AG04450 (cell line): ENCODE measurements at regions not wholly inside any gene's neighbourhood (a gene's known extent, or its start where the extent isn't known, plus 50 kb on each side); places are given as distances from the start of the nearest gene placed in this dataset.

Experiments
- CTCF ChIA-PET: fragments of 300-600, 350-600 bp; formaldehyde crosslinking; extraction: SDS; loops from one replicate; lab custom pipeline; 2022; ENCODE audit warnings: antibody characterized with exemption, inconsistent platforms; lab: Charles Lee
- POLR2A ChIA-PET: fragments of 350-600 bp; formaldehyde crosslinking; extraction: SDS; loops from one replicate; lab custom pipeline; 2021; ENCODE audit warnings: antibody characterized with exemption, inconsistent platforms; lab: Yijun Ruan, JAX
- DNase-seq: peaks from one replicate; pipeline ENCODE4 v3.0.0-alpha.2; 2011; ENCODE audit warnings: low read depth, low spot score
- H3K27ac ChIP-seq: one replicate; pipeline ENCODE4 v1.5.1; 2012; ENCODE audit warnings: low read depth, low read length, control low read depth
- H3K27me3 ChIP-seq: one replicate; pipeline ENCODE4 v1.6.0; 2012; ENCODE audit warnings: low read length; ENCODE audit not compliant: control insufficient read depth, insufficient read depth
- H3K4me3 ChIP-seq: 2 replicates; pipeline ENCODE4 v1.5.1; 2011; ENCODE audit warnings: mild to moderate bottlenecking, low read depth, low read length, control low read depth
- H3K9me3 ChIP-seq: 2 replicates; pipeline ENCODE4 v1.5.1; 2012; ENCODE audit warnings: low read length; ENCODE audit not compliant: control insufficient read depth, insufficient read depth
- CTCF ChIP-seq: IDR thresholded peaks from 2 replicates; pipeline ENCODE4 v1.5.1; 2011; ENCODE audit warnings: low read depth, low read length, control low read depth, inconsistent platforms

- no peak for TF ChIP-seq CTCF
- no peaks in the 10 kb centered on the region for H3K27me3 ChIP-seq
- CTCF ChIA-PET, result no interaction called here
- H3K9me3 ChIP-seq, result no peaks in the 10 kb centered on the region
- POLR2A ChIA-PET, result no interaction called here
- no peak overlapping the region for H3K27ac ChIP-seq
- H3K4me3 ChIP-seq, result no peak overlapping the region
- no peak for DNase-seq
Measured at GRCh38 chr7:81473236-81473635, 296.6 kb downstream of the HGF start.

- ChIA-PET POLR2A (no interaction called here), CTCF (interaction anchor here (0.5 to 4.8 kb wide), 27 partner anchors 9 to 1042 kb away, joined by 3 to 59 read pairs (median 4); partner anchors contain the start of gene SEMA3C)
- Histone ChIP-seq H3K27me3 (no peaks in the 10 kb centered on the region), H3K9me3 (no peaks in the 10 kb centered on the region), H3K4me3 (no peak overlapping the region), H3K27ac (no peak overlapping the region)
- no peak for TF ChIP-seq CTCF
- DNase-seq, result no peak
Measured at GRCh38 chr7:81470724-81471379, 299.0 kb downstream of the HGF start.

- ChIA-PET CTCF (interaction anchor here (0.5 to 4.8 kb wide), 38 partner anchors 9 to 1172 kb away, joined by 3 to 59 read pairs (median 4); partner anchors contain the start of gene SEMA3C), POLR2A (no interaction called here)
- Histone ChIP-seq H3K27ac (no peak overlapping the region), H3K9me3 (no peaks in the 10 kb centered on the region), H3K27me3 (no peaks in the 10 kb centered on the region), H3K4me3 (no peak overlapping the region)
- peak; percentile 79 for TF ChIP-seq CTCF
- peak; percentile 58 for DNase-seq
Measured at GRCh38 chr7:81469869-81470723, 299.8 kb downstream of the HGF start.

- POLR2A ChIA-PET, result no interaction called here
- CTCF ChIA-PET, result interaction anchor here (0.6 to 4.8 kb wide), 29 partner anchors 8 to 1136 kb away, joined by 3 to 59 read pairs (median 4); partner anchors contain the start of gene SEMA3C
- no peak for DNase-seq
Measured at GRCh38 chr7:81469153-81469868, 300.5 kb downstream of the HGF start.

More at GRCh38 chr7:81469153-81469868, 300.5 kb downstream of the HGF start:
- no peak overlapping the region for H3K27ac ChIP-seq
- H3K4me3 ChIP-seq, result no peak overlapping the region
- H3K27me3 ChIP-seq, result no peaks in the 10 kb centered on the region
- no peak for TF ChIP-seq CTCF
- H3K9me3 ChIP-seq, result no peaks in the 10 kb centered on the region
